GM12878 (cell line): ENCODE measurements at regions not wholly inside any gene's neighbourhood (a gene's known extent, or its start where the extent isn't known, plus 50 kb on each side); places are given as distances from the start of the nearest gene placed in this dataset.

ENCODE experiments used
- BHLHE40 ChIP-seq, 2 experiments: fragments of 450-650 bp in 1 of 2; IDR thresholded peaks; 2 replicates each; pipeline ENCODE4 v1.6.1; 2011 to 2017; ENCODE audit warnings: low read depth in 2 of 2, borderline replicate concordance in 1 of 2, improper control_type of control experiment in 1 of 2, low read length in 1 of 2, mild to moderate bottlenecking in 1 of 2
- CBX3 ChIP-seq: fragments of 200-600 bp; sonication (generic); IDR thresholded peaks from 2 replicates; pipeline ENCODE4 v1.6.1; 2016; ENCODE audit warnings: low read depth, borderline replicate concordance
- CTCF ChIP-seq, 3 experiments: IDR thresholded peaks in 2 of 3; conservative IDR thresholded peaks in 1 of 3; 2 replicates each; pipeline ENCODE4 v1.5.1; 2011; ENCODE audit warnings: low read depth in 3 of 3, low read length in 3 of 3, mild to moderate bottlenecking in 3 of 3, control low read depth in 2 of 3, moderate library complexity in 2 of 3, inconsistent platforms in 1 of 3, mixed read lengths in 1 of 3; ENCODE audit not compliant: control insufficient read depth in 2 of 3, insufficient read depth in 1 of 3; ENCODE audit errors: extremely low read depth in 1 of 3
- EZH2 ChIP-seq: IDR thresholded peaks from 2 replicates; pipeline ENCODE4 v1.6.1; 2012; ENCODE audit warnings: low read depth, mild to moderate bottlenecking, control low read depth, inconsistent platforms, low read length, borderline replicate concordance; ENCODE audit not compliant: control insufficient read depth
- JUND ChIP-seq: IDR thresholded peaks from 2 replicates; pipeline ENCODE4 v1.6.1; 2012; ENCODE audit warnings: low read depth, mild to moderate bottlenecking, low read length, improper control_type of control experiment, moderate library complexity
- PKNOX1 ChIP-seq: fragments of 450-650 bp; IDR thresholded peaks from 2 replicates; pipeline ENCODE4 v1.6.1; 2016; ENCODE audit warnings: mild to moderate bottlenecking
- POLR2A ChIP-seq: IDR thresholded peaks from 2 replicates; pipeline ENCODE4 v1.6.1; 2011; ENCODE audit warnings: low read depth, mild to moderate bottlenecking, low read length
- POLR2AphosphoS5 ChIP-seq: IDR thresholded peaks from 2 replicates; pipeline ENCODE4 v1.6.1; 2011; ENCODE audit warnings: mild to moderate bottlenecking, low read length, inconsistent platforms
- REST ChIP-seq: IDR thresholded peaks from 2 replicates; pipeline ENCODE4 v1.6.1; 2012; ENCODE audit warnings: mild to moderate bottlenecking, low read depth, low read length
- SMARCA5 ChIP-seq: fragments of 450-650 bp; IDR thresholded peaks from 2 replicates; pipeline ENCODE4 v1.6.1; 2017; ENCODE audit warnings: mild to moderate bottlenecking
- USF1 ChIP-seq: IDR thresholded peaks from 2 replicates; pipeline ENCODE4 v1.6.1; 2011; ENCODE audit warnings: borderline replicate concordance, low read depth, mild to moderate bottlenecking, moderate library complexity, mixed read lengths, low read length; ENCODE audit not compliant: insufficient read depth; ENCODE audit errors: extremely low read length
- YY1 ChIP-seq: IDR thresholded peaks from 2 replicates; pipeline ENCODE4 v1.6.1; 2011; ENCODE audit warnings: low read depth, mild to moderate bottlenecking, low read length
- ZZZ3 ChIP-seq: IDR thresholded peaks from 2 replicates; pipeline ENCODE4 v1.6.1; 2011; ENCODE audit warnings: low read depth; ENCODE audit not compliant: control insufficient read depth, insufficient read length

- no peak for TF ChIP-seq YY1
- no peak for TF ChIP-seq EZH2
- TF ChIP-seq REST = no peak
- no peak for TF ChIP-seq JUND
- TF ChIP-seq BHLHE40 (IDR thresholded peaks at IDR 0.05; ENCODE audit: borderline replicate concordance in 1 of 2, low read depth in 2 of 2, low read length in 1 of 2) = no peak
- no peak for TF ChIP-seq PKNOX1
- no peak for TF ChIP-seq POLR2A
- no peak for TF ChIP-seq USF1
- no peak for TF ChIP-seq CTCF (IDR thresholded peaks at IDR 0.05 in 2 of 3, conservative IDR thresholded peaks at IDR 0.05 in 1 of 3; ENCODE audit: control insufficient read depth in 2 of 3, extremely low read depth in 1 of 3, insufficient read depth in 1 of 3, low read depth in 3 of 3, low read length in 3 of 3)
- TF ChIP-seq SMARCA5 = 0 out of 2 replicates have a peak, but pooled peaks have one; percentile 24
- no peak for TF ChIP-seq ZZZ3
- TF ChIP-seq CBX3 = no peak
- TF ChIP-seq POLR2AphosphoS5 = no peak
Measured at GRCh38 chr5:89353837-89354551, 471.0 kb upstream of the MEF2C start.
